ENCODE measurements at regions not wholly inside any gene's neighbourhood (a gene's known extent, or its start where the extent isn't known, plus 50 kb on each side); places are given as distances from the start of the nearest gene placed in this dataset.

DNA sequence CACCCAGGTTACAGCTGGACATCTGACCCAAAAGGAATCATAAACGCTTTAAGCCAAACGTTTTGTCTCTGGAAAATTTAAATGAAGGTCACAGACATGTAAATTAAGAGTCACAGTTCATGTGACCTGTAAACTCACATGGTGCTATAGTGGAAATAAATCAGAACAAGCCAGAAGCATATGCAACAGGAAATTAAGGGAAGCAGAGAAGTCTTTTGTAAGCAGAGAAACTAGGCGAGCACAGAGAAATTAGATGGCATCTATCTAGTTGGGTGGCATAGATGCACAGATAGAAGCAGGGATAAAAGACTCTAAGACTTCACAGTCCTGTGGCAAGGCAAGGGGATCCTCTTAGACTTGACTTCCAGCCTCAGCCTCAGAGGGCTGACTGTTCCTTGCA lies 264.8 kb downstream of the GASK1B start:
- no peak overlapping the region for H3K4me3 ChIP-seq (ENCODE audit: low read depth in 2 of 2, low read length in 1 of 2)
- H3K9ac ChIP-seq = no peak overlapping the region
- ChIA-PET POLR2A (no interaction called here), CTCF (interaction anchor here (0.6 to 1.2 kb wide), 2 partner anchors 149 to 687 kb away, joined by 3 to 5 read pairs; partner anchors contain the start of gene GRIA2)
- no peak for TF ChIP-seq NRF1 (IDR thresholded peaks at IDR 0.05; ENCODE audit: low read depth, low read length)
- TF ChIP-seq TCF12 (IDR thresholded peaks at IDR 0.05) = no peak
- no peak for TF ChIP-seq NFIC (IDR thresholded peaks at IDR 0.05; ENCODE audit: borderline replicate concordance)
- TF ChIP-seq, protein P1, sequence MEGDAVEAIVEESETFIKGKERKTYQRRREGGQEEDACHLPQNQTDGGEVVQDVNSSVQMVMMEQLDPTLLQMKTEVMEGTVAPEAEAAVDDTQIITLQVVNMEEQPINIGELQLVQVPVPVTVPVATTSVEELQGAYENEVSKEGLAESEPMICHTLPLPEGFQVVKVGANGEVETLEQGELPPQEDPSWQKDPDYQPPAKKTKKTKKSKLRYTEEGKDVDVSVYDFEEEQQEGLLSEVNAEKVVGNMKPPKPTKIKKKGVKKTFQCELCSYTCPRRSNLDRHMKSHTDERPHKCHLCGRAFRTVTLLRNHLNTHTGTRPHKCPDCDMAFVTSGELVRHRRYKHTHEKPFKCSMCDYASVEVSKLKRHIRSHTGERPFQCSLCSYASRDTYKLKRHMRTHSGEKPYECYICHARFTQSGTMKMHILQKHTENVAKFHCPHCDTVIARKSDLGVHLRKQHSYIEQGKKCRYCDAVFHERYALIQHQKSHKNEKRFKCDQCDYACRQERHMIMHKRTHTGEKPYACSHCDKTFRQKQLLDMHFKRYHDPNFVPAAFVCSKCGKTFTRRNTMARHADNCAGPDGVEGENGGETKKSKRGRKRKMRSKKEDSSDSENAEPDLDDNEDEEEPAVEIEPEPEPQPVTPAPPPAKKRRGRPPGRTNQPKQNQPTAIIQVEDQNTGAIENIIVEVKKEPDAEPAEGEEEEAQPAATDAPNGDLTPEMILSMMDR (IDR thresholded peaks at IDR 0.05) = no peak
- TF ChIP-seq ELF1 (IDR thresholded peaks at IDR 0.05) = no peak
- no peak for TF ChIP-seq TAF1 (IDR thresholded peaks at IDR 0.05; ENCODE audit: borderline replicate concordance, low read depth, low read length)
- no peak for TF ChIP-seq IRF3 (IDR thresholded peaks at IDR 0.05; ENCODE audit: low read depth, low read length)
- no peak for TF ChIP-seq SMC3 (IDR thresholded peaks at IDR 0.05; ENCODE audit: low read depth, low read length)
- TF ChIP-seq CHD2 (IDR thresholded peaks at IDR 0.05; ENCODE audit: low read length, partially characterized antibody) = no peak
- TF ChIP-seq TEAD4 (IDR thresholded peaks at IDR 0.05; ENCODE audit: borderline replicate concordance, insufficient read depth) = no peak
- TF ChIP-seq MXI1 (IDR thresholded peaks at IDR 0.05; ENCODE audit: low read depth, low read length) = no peak
- no peak for TF ChIP-seq POLR2AphosphoS5 (IDR thresholded peaks at IDR 0.05; ENCODE audit: low read depth, low read length)
- TF ChIP-seq SIN3A (IDR thresholded peaks at IDR 0.05; ENCODE audit: borderline replicate concordance, low read depth, low read length) = no peak
- TF ChIP-seq, protein P2, sequence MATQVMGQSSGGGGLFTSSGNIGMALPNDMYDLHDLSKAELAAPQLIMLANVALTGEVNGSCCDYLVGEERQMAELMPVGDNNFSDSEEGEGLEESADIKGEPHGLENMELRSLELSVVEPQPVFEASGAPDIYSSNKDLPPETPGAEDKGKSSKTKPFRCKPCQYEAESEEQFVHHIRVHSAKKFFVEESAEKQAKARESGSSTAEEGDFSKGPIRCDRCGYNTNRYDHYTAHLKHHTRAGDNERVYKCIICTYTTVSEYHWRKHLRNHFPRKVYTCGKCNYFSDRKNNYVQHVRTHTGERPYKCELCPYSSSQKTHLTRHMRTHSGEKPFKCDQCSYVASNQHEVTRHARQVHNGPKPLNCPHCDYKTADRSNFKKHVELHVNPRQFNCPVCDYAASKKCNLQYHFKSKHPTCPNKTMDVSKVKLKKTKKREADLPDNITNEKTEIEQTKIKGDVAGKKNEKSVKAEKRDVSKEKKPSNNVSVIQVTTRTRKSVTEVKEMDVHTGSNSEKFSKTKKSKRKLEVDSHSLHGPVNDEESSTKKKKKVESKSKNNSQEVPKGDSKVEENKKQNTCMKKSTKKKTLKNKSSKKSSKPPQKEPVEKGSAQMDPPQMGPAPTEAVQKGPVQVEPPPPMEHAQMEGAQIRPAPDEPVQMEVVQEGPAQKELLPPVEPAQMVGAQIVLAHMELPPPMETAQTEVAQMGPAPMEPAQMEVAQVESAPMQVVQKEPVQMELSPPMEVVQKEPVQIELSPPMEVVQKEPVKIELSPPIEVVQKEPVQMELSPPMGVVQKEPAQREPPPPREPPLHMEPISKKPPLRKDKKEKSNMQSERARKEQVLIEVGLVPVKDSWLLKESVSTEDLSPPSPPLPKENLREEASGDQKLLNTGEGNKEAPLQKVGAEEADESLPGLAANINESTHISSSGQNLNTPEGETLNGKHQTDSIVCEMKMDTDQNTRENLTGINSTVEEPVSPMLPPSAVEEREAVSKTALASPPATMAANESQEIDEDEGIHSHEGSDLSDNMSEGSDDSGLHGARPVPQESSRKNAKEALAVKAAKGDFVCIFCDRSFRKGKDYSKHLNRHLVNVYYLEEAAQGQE (IDR thresholded peaks at IDR 0.05; ENCODE audit: low read depth, low read length) = no peak
- TF ChIP-seq, protein P3, sequence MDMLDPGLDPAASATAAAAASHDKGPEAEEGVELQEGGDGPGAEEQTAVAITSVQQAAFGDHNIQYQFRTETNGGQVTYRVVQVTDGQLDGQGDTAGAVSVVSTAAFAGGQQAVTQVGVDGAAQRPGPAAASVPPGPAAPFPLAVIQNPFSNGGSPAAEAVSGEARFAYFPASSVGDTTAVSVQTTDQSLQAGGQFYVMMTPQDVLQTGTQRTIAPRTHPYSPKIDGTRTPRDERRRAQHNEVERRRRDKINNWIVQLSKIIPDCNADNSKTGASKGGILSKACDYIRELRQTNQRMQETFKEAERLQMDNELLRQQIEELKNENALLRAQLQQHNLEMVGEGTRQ (IDR thresholded peaks at IDR 0.05; ENCODE audit: borderline replicate concordance, low read depth, low read length) = no peak
- no peak for TF ChIP-seq GABPA (IDR thresholded peaks at IDR 0.05; ENCODE audit: low read depth)
- TF ChIP-seq RXRA (IDR thresholded peaks at IDR 0.05; ENCODE audit: borderline replicate concordance, low read depth) = no peak
- no peak for TF ChIP-seq JUND (IDR thresholded peaks at IDR 0.05)
- no peaks in the 10 kb centered on the region for H3K9me3 ChIP-seq
- DNase-seq = no peak
- no peaks in the 10 kb centered on the region for H3F3A ChIP-seq (replicated peaks; ENCODE audit: insufficient read depth)
- no peak overlapping the region for H2AFZ ChIP-seq (ENCODE audit: low read depth)
- WGBS (ENCODE audit: low lambda C conversion rate) = 48% methylated on average over 3 of the region's 3 CpGs
- H3K79me2 ChIP-seq (ENCODE audit: insufficient read depth) = no peaks in the 10 kb centered on the region
- H3K27me3 ChIP-seq (ENCODE audit: insufficient read depth) = no peaks in the 10 kb centered on the region
- no peaks in the 10 kb centered on the region for H3K9me2 ChIP-seq
- H3K4me1 ChIP-seq (ENCODE audit: control insufficient read depth in 1 of 2, insufficient read depth in 2 of 2, low read depth in 1 of 2, low read length in 1 of 2) = peaks cover 0 to 6% of the 10 kb centered on the region in 2 experiments; a peak in 1 of 4 replicates
- no peaks in the 10 kb centered on the region for H3K36me3 ChIP-seq (replicated peaks in 1 of 2; ENCODE audit: control insufficient read depth in 1 of 2, insufficient read depth in 2 of 2, low read length in 1 of 2)
- H3K27ac ChIP-seq (ENCODE audit: low read depth in 2 of 2, low read length in 1 of 2) = no peak overlapping the region
- no peak overlapping the region for H3K4me2 ChIP-seq
- H4K20me1 ChIP-seq (ENCODE audit: insufficient read depth) = no peaks in the 10 kb centered on the region
